Right lobe of liver (tissue), 6 donors: ENCODE measurements at regions not wholly inside any gene's neighbourhood (a gene's known extent, or its start where the extent isn't known, plus 50 kb on each side); places are given as distances from the start of the nearest gene placed in this dataset.

ENCODE experiments used
- ATAC-seq, 4 donors: fragments of 200-7000 bp; cut with Tn5 transposase; one replicate each; pipeline ENCODE4 v1.9.1; 2020; ENCODE audit warnings: mild to moderate bottlenecking in 4 of 4, moderate library complexity in 4 of 4
- DNase-seq, 3 donors: peaks; one replicate each; pipeline ENCODE4 v3.0.0-alpha.2; 2020
- H3K27ac ChIP-seq, 3 donors: fragments of 200-600 bp; one replicate each; pipeline ENCODE4 v1.8.0; 2022
- H3K27me3 ChIP-seq, 2 donors: fragments of 200-600 bp; one replicate each; pipeline ENCODE4 v1.8.0; 2022
- H3K36me3 ChIP-seq, 4 donors: fragments of 200-600 bp; sonication (generic) in 1 of 4; one replicate each; pipeline versions ENCODE4 v1.5.1 to v1.8.0; 2017 to 2022; ENCODE audit warnings: control low read depth in 1 of 4
- H3K4me1 ChIP-seq, 4 donors: fragments of 200-600 bp; sonication (generic) in 1 of 4; one replicate each; pipeline versions ENCODE4 v1.5.1 to v1.8.0; 2017 to 2022; ENCODE audit warnings: control low read depth in 1 of 4
- H3K4me3 ChIP-seq, 3 donors: fragments of 200-600 bp; one replicate each; pipeline ENCODE4 v1.8.0; 2022
- H3K9me3 ChIP-seq, 4 donors: fragments of 200-600 bp; sonication (generic) in 1 of 4; one replicate each; pipeline versions ENCODE4 v1.5.1 to v1.8.0; 2017 to 2022; ENCODE audit warnings: control low read depth in 1 of 4
- CTCF ChIP-seq, 4 donors: fragments of 200-600 bp in 3 of 4; fragments of 450-650 bp in 1 of 4; IDR thresholded peaks; one replicate each; pipeline versions ENCODE4 v1.5.1 to v1.8.0; 2016 to 2022; ENCODE audit warnings: antibody characterized with exemption in 4 of 4, mild to moderate bottlenecking in 2 of 4
- POLR2A ChIP-seq: fragments of 450-650 bp; IDR thresholded peaks from one replicate; pipeline ENCODE4 v1.6.1; 2017; ENCODE audit warnings: antibody characterized with exemption, mild to moderate bottlenecking
- WGBS: methylation state at CpG from one replicate; pipeline ENCODE4 v1.1.6; 2018; ENCODE audit warnings: low coverage, low lambda C conversion rate; ENCODE audit not compliant: insufficient coverage; ENCODE audit errors: missing lambda C conversion rate; 5-methylcytosine and 5-hydroxymethylcytosine counted together
- intact Hi-C, 2 donors: fragments of 100-400 bp; cut with DNase I; formaldehyde crosslinking; loops; one replicate each; pipeline versions ENCODE4 v1.11.2 to v1.14.1; 2022
- donor health status: DM: no; HTN: yes; CAD: no.
- donor health status: DM: no; HTN: no; CAD: no.
- donor health status: DM: no; HTN: no; CAD: no.
- donor health status: DM: no; HTN: yes; CAD: no.
- donor health status: DM: no; HTN: yes; CAD: no.

DNA sequence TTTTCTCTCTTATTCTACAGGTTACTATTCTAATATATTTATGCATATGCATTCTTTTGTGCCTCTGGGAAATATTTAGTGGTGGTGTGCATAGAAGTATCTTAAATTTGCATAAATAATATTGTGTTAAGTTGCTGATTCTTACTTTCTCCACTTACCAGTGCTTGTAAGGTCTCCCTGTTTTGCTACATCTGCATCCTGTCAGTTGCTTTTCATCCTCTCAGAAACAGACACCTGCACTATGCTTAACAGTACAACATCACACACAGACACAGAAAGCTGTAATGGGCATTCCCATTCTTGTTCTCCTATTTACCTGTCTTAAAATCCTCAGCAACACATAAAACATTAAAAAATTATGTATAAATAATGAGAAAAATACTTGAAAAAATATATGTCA, 713.3 kb upstream of the RGMB start:
- DNase-seq: no peak
- intact Hi-C loops: no loop called here
- H3K36me3 ChIP-seq: no peaks in the 10 kb centered on the region
- H3K4me1 ChIP-seq: no peaks in the 10 kb centered on the region
- H3K4me3 ChIP-seq: no peak overlapping the region
- TF ChIP-seq CTCF (IDR thresholded peaks at IDR 0.05) (no peak), POLR2A (no peak)
- H3K9me3 ChIP-seq: no peaks in the 10 kb centered on the region
- no peaks in the 10 kb centered on the region for H3K27me3 ChIP-seq
- no peak for ATAC-seq
- H3K27ac ChIP-seq: no peak overlapping the region

DNA sequence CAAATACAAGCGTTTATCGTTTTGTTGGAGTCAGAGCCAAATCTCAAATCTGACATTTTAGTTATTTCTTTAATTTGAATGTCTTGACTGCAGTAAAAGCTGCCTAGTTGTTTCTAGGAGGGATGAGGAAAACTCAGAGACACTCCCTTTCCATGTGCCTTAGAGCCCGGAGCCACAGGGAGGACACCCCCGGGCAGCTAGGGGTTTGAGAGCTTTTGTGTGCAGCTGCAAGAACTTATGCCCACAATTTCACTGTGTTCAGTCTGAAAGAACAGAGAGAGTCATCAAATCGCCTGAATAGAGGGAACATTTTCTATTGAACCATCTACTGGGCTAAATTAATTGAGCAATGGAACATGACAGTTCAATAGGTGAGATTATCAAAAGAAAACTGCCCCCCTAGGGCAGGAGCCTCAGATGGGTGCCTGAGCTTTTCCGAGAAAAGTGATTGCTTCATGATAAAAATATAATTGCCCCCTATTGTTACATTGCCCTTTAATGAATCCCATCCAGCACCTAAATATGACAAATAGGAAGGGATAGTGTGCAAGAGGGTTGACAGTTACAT, 709.3 kb upstream of the RGMB start:
- Histone ChIP-seq H3K27ac (no peak overlapping the region), H3K4me1 (no peaks in the 10 kb centered on the region), H3K36me3 (no peaks in the 10 kb centered on the region), H3K27me3 (no peaks in the 10 kb centered on the region), H3K4me3 (no peak overlapping the region), H3K9me3 (no peaks in the 10 kb centered on the region)
- TF ChIP-seq CTCF (IDR thresholded peaks at IDR 0.05): no peak
- no peak for TF ChIP-seq POLR2A
- no peak for DNase-seq
- WGBS: 60% methylated on average over 6 of the region's 6 CpGs
- no peak for ATAC-seq
- intact Hi-C loops: no loop called here

- Histone ChIP-seq H3K36me3 (no peaks in the 10 kb centered on the region), H3K4me1 (no peaks in the 10 kb centered on the region)
Measured at GRCh38 chr5:98065261-98065909, 708.1 kb upstream of the RGMB start.

DNA sequence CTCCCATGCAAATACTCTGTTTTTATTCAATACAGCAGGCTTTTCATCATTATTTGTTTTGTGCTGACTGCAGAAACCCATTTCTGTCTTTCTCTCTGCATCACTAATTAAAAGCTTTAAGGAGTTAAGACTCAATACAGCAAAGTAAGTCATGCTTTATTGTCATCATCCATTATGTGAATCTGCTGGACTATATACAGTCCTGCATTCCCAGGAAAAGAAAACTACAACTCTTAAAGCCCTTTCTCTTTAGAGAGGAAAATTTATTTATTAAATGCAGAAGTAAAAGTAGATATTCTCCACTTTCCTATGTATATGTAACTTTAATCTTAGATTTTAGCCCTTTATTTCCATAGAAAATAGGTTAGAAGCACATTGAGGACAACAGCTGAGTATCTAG, 706.6 kb upstream of the RGMB start:
- H3K4me1 ChIP-seq: no peaks in the 10 kb centered on the region
- TF ChIP-seq POLR2A: no peak
- no peak for TF ChIP-seq CTCF (IDR thresholded peaks at IDR 0.05)
- H3K9me3 ChIP-seq: no peaks in the 10 kb centered on the region
- no peak for ATAC-seq
- no peaks in the 10 kb centered on the region for H3K27me3 ChIP-seq
- H3K27ac ChIP-seq: no peak overlapping the region
- DNase-seq: no peak
- no peaks in the 10 kb centered on the region for H3K36me3 ChIP-seq
- no peak overlapping the region for H3K4me3 ChIP-seq
- intact Hi-C loops: no loop called here

More at GRCh38 chr5:98065261-98065909, 708.1 kb upstream of the RGMB start:
- 29% methylated on average over 1 of the region's 1 CpG for WGBS
- TF ChIP-seq POLR2A (no peak), CTCF (IDR thresholded peaks at IDR 0.05) (no peak)
- no peaks in the 10 kb centered on the region for H3K9me3 ChIP-seq
- H3K27me3 ChIP-seq: no peaks in the 10 kb centered on the region
- H3K27ac ChIP-seq: no peak overlapping the region
- intact Hi-C loops: no loop called here
- no peak overlapping the region for H3K4me3 ChIP-seq
- ATAC-seq: no peak
- no peak for DNase-seq
